Ectodermal cell (in vitro differentiated cells): ENCODE measurements at regions not wholly inside any gene's neighbourhood (a gene's known extent, or its start where the extent isn't known, plus 50 kb on each side); places are given as distances from the start of the nearest gene placed in this dataset.
"Not testable (repeated sequence)": the region's sequence is repeated elsewhere in the genome, so short reads cannot be mapped to it uniquely, and the experiment has no call there.

Experiments
- H3K27ac ChIP-seq: 2 replicates; pipeline ENCODE4 v1.7.0; 2013; ENCODE audit warnings: mild to moderate bottlenecking, low read depth, low read length; ENCODE audit not compliant: insufficient read depth, poor library complexity, severe bottlenecking
- H3K27me3 ChIP-seq: 2 replicates; pipeline ENCODE4 v1.7.0; 2013; ENCODE audit warnings: mild to moderate bottlenecking, low read length; ENCODE audit not compliant: insufficient read depth, control insufficient read depth, poor library complexity, severe bottlenecking
- H3K36me3 ChIP-seq: one replicate; pipeline ENCODE4 v1.7.0; 2013; ENCODE audit warnings: low read length; ENCODE audit not compliant: control insufficient read depth, insufficient read depth
- H3K4me1 ChIP-seq: one replicate; pipeline ENCODE4 v1.7.0; 2013; ENCODE audit warnings: low read length; ENCODE audit not compliant: control insufficient read depth, insufficient read depth
- H3K4me3 ChIP-seq: 2 replicates; pipeline ENCODE4 v1.7.0; 2013; ENCODE audit warnings: low read depth, low read length, control low read depth; ENCODE audit not compliant: insufficient read depth
- H3K9me3 ChIP-seq: 2 replicates; pipeline ENCODE4 v1.7.0; 2013; ENCODE audit warnings: mild to moderate bottlenecking, low read length, moderate library complexity; ENCODE audit not compliant: control insufficient read depth
- WGBS, 2 experiments: methylation state at CpG; one replicate each; pipeline ENCODE4 v1.1.7; 2013; ENCODE audit warnings: missing lambda C conversion rate in 2 of 2; 5-methylcytosine and 5-hydroxymethylcytosine counted together

DNA sequence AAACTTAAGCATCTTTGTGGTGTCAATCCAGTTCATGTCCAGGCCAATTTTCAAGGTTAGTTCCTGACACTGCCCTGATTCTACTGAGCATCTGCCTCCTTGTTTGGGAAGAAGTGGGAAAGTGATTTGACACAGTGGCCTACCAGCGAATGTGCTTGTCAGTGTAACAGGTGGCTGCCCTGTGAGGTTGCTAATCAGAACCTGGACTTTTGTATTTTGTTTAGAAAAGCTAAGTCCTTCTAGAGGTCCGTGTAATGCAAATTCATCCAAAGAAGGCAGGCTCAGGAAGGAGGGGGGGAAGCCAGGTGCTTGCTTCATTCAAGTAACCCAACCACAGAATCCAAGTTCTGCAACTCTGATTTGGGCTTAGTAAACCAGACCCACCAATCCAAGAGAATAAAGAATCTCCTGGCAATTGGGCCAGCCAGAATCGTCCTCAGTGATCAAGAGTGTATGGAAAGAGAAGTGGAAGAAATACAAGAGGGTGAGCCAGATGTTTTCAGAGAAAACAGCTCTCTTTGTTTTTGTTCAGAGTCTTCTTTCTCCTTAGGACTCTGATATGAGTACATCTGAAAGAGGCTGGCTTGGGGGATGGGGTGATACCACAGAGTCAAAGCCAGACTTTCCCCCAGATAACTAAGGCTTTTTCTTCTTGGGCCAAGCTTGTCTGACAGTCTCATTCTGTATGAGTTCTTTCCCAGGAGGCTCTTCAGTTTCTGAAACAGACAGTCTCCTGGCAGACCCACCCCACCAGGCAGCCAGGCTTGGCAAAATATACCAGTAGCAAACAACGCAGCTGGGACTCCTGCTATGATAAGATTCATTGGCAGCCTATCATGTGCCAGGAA lies 508.9 kb upstream of the TBL1XR1 start:
- Histone ChIP-seq H3K27me3 (no peaks in the 10 kb centered on the region), H3K4me1 (no peaks in the 10 kb centered on the region), H3K36me3 (no peaks in the 10 kb centered on the region), H3K27ac (no peak overlapping the region), H3K4me3 (no peak overlapping the region), H3K9me3 (no peaks in the 10 kb centered on the region)
- WGBS, 2 experiments, result 88 to 91% methylated on average over 4 of the region's 4 CpGs

DNA sequence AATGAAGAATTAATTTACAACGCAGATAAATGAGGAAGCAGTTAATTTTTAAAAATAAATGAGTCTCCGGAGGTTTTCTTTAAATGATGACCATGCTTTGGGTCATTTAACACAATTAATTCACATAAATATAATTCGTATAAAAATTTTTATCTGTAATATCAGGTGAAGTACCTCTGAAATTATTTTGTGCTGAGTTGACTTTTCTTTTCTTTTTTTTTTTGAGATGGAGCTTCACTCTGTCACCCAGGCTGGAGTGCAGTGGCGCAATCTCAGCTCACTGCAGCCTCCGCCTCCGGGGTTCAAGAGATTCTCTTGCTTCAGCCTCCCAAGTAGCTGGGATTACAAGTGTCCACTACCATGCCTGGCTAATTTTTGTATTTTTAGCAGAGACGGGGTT lies 512.2 kb upstream of the TBL1XR1 start:
- not testable (repeated sequence) for H3K27ac ChIP-seq, H3K9me3 ChIP-seq, H3K27me3 ChIP-seq, H3K4me1 ChIP-seq, H3K36me3 ChIP-seq, H3K4me3 ChIP-seq
- WGBS, 2 experiments, result 94 to 95% methylated on average over 6 to 7 of the region's 7 CpGs

DNA sequence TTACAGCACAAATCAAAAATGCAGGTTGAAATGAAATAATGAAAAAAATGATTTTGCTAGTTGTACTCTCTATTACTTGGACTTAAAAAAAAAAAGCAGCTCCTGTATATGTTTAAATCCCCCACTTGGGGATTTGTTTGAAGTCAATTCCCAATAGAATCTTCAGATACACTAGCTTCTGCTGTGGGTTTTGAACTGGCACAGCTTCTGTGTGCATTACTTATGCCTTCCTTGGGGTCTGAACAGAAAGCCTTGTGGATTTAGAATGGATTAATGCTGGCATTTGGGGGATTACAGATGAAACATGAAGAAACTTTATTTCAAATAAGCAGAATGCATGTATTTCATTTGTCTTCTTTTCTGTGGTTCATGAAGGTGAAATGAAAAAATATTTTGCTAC lies 513.2 kb upstream of the TBL1XR1 start:
- no peaks in the 10 kb centered on the region for H3K36me3 ChIP-seq
- H3K9me3 ChIP-seq, result no peaks in the 10 kb centered on the region
- no peak overlapping the region for H3K4me3 ChIP-seq
- no peak overlapping the region for H3K27ac ChIP-seq
- no peaks in the 10 kb centered on the region for H3K4me1 ChIP-seq
- no peaks in the 10 kb centered on the region for H3K27me3 ChIP-seq

DNA sequence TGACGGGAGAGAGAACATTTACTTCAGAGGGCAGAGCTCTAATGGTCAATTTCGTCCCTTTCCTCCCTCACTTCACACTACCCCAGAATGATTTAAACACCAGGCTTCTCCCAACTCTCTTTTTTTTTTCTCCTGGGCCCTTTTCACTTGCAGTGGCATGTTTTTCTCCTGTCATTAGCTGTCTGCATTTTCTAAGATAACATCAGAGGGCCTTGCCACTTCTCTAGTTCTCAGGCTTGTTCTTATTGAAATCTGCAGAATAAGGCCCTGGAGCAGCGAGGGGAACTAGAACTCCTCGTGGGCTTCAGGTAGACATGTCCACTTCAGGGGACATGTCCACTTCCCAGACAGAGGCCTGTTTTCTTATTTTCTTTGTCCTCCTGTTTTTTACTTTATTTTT lies 514.4 kb upstream of the TBL1XR1 start:
- Histone ChIP-seq H3K36me3 (no peaks in the 10 kb centered on the region), H3K27ac (no peak overlapping the region), H3K27me3 (no peaks in the 10 kb centered on the region), H3K9me3 (no peaks in the 10 kb centered on the region), H3K4me1 (no peaks in the 10 kb centered on the region), H3K4me3 (no peak overlapping the region)
- 86 to 93% methylated on average over 4 of the region's 4 CpGs for WGBS, 2 experiments

DNA sequence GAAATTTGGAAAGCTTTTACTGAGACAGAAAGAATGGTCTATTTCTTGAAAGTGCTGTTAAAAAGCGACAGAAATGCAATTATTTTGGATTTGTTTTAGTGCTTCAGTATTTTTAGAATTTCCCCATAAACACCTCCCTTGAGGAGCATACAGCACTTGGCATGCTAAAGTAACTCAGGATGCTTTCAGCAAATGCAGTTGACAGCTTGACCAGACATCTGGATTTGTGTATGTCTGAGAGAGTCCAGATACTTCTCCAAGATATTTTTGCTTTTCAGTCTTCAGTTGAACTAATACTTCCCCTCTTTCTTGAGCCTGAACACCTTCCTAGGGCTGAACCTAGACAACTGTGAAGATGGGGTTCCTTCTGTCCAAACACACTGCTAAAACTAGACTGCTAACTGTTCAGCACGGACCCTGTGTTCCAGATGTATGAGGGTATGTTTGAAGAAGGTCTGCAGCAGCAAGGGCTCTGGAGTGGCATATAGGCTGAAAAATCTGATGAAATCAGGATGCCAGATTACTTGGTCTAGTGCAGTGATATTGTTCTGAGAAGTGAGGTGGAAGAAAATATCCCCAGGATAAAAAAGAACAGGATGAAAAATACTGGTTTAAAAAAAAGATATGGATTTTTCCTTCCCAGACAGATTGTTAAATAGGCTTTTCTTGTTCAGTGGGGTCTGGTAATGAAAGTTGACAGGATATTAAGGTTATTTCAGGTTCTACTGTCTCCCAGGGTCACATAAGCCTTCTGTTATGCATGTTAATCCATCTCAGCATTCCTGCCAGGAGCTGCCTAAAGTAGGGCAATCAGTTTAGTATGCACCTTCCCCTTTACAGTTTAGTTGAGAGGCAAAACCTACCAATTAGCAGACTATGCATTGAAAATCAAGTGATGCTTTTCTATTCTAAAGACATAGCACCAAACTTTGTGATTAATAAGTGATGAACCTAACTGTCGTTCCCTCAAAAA lies 516.9 kb upstream of the TBL1XR1 start:
- Histone ChIP-seq H3K27me3 (no peaks in the 10 kb centered on the region), H3K36me3 (no peaks in the 10 kb centered on the region), H3K4me1 (no peaks in the 10 kb centered on the region), H3K4me3 (no peak overlapping the region), H3K27ac (no peak overlapping the region), H3K9me3 (no peaks in the 10 kb centered on the region)
- 91 to 95% methylated on average over 3 of the region's 3 CpGs for WGBS, 2 experiments

DNA sequence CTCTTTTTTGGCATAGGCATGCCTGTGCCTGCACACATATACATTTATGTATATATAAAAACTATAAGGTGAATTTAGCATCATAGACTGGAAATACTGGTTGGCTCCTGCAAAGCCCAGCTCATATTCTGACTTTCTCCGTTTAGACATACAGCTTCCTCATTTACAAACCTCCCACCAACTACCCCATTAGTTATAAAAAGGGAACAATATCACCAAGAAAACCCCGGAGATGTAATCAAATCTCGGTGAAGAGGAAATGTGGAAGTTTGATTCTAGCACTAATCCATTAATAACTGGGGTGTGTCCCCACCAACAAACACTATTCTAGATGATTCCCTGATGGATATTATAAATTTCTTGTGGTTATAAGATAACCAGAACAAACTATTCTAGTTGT lies 517.7 kb upstream of the TBL1XR1 start:
- no peak overlapping the region for H3K27ac ChIP-seq
- H3K36me3 ChIP-seq, result no peaks in the 10 kb centered on the region
- H3K4me1 ChIP-seq, result no peaks in the 10 kb centered on the region
- H3K4me3 ChIP-seq, result no peak overlapping the region
- WGBS, 2 experiments, result 83 to 89% methylated on average over 1 to 3 of the region's 3 CpGs
- no peaks in the 10 kb centered on the region for H3K27me3 ChIP-seq
- no peaks in the 10 kb centered on the region for H3K9me3 ChIP-seq

DNA sequence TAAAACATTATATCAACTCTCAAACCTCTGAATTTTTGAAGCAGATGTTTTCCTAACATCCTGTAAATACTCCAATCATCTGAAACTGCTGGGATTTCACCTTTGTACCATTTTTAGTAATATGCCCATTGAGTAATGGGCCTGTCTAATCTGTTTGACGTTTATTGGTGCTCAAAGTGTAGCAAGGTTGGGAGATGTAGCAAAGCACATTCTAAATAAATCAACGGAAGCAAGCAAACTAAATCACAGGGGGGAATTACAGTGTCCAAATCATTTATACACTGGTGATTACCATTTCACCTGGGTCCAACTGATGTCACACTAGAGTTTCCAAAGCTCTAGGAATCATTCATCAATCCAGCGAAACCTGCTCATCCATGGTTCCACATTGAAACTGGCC lies 518.7 kb upstream of the TBL1XR1 start:
- H3K9me3 ChIP-seq, result no peaks in the 10 kb centered on the region
- H3K4me1 ChIP-seq, result no peaks in the 10 kb centered on the region
- H3K27ac ChIP-seq, result no peak overlapping the region
- no peaks in the 10 kb centered on the region for H3K36me3 ChIP-seq
- no peaks in the 10 kb centered on the region for H3K27me3 ChIP-seq
- WGBS, 2 experiments, result 94 to 96% methylated on average over 3 of the region's 3 CpGs
- H3K4me3 ChIP-seq, result no peak overlapping the region

DNA sequence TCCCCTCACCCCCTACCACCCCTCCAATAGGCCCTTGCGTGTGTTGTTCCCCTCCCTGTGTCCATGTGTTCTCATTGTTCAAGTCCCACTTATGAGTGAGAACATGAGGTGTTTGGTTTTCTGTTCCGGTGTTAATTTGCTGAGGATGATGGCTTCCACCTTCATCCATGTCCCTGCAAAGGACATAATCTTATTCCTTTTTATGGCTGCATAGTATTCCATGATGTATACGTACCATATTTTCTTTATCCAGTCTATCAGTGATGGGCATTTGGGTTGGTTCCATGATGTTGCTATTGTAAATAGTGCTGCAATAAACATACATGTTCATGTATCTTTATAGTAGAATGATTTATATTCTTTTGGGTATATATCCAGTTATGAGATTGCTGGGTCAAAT lies 523.6 kb upstream of the TBL1XR1 start:
- not testable (repeated sequence) for H3K4me3 ChIP-seq, H3K27me3 ChIP-seq, H3K4me1 ChIP-seq, H3K9me3 ChIP-seq, H3K27ac ChIP-seq, H3K36me3 ChIP-seq
- 94 to 100% methylated on average over 1 to 3 of the region's 3 CpGs for WGBS, 2 experiments

DNA sequence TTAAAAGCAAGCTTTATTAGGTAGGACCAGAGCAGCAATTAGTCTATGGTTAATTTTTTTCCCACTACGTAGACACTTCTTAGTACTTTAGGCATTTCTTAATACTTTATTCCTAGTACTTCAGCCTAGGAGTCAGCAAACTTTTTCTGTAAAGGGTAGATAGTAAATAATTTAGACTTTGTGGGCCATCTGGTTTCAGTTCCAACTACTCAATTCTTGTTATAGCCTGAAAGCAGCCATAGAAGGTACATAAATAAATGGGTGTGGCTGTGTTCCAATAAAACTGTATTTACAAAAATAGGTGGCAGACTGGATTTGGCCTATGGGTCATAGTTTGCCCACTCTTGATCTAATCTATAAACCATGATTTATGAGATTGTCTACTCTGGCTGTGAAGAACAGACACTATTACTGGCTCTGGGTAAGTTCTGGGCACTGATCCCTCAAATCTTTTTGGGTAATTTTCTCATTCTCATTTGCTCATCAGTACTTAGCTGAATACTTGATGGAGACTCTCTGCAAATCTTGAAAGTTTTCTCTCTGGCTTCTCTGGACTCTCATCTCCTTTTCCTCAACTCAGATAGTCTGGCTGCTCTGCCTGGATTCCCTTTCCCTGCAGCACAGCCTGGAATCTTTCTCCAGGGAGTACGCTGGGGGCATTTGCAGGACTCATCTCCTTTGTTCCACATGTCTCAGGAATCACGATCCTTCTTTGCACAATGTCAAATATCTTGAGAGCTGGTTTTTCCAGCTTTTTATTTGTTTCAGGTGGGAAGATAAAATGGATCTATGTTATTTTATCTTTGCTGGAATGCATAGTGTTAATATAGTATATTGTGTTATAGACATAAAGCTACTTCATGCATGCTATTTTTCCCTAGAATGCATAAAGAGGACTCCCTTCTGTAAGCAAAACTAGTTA lies 524.8 kb upstream of the TBL1XR1 start:
- no peaks in the 10 kb centered on the region for H3K4me1 ChIP-seq
- 94 to 96% methylated on average over 3 of the region's 3 CpGs for WGBS, 2 experiments
- H3K9me3 ChIP-seq, result no peaks in the 10 kb centered on the region
- no peaks in the 10 kb centered on the region for H3K27me3 ChIP-seq
- H3K36me3 ChIP-seq, result no peaks in the 10 kb centered on the region
- H3K4me3 ChIP-seq, result no peak overlapping the region
- H3K27ac ChIP-seq, result no peak overlapping the region
